ENCODE measurements at regions not wholly inside any gene's neighbourhood (a gene's known extent, or its start where the extent isn't known, plus 50 kb on each side); places are given as distances from the start of the nearest gene placed in this dataset.
"Not testable (repeated sequence)": the region's sequence is repeated elsewhere in the genome, so short reads cannot be mapped to it uniquely, and the experiment has no call there.

DNA sequence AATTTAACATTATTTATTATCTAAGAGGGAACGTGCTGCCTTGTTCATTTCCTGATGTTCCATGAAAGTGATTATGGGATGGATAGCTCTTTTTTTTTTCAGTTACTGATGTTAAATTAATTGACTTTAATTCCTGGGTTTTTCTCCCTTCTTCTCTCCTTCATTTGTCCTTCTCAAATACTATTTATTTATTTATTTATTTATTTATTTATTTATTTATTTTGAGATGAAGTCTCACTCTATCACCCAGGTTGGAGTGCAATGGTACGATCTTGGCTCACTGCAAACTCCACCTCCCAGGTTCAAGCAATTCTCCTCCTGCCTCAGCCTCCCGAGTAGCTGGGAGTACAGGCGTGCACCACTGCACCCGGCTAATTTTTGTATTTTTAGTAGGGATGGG is 127.4 kb upstream of the KIF5B start:
- not testable (repeated sequence) for H3K36me3 Mint-ChIP-seq (ENCODE audit: insufficient read depth); H3K4me1 Mint-ChIP-seq (ENCODE audit: low read depth); H3K9me3 Mint-ChIP-seq; H3K4me3 Mint-ChIP-seq; ATAC-seq; H3K27me3 Mint-ChIP-seq (ENCODE audit: low read depth); DNase-seq

- no peaks in the 10 kb centered on the region for H3K36me3 Mint-ChIP-seq (ENCODE audit: insufficient read depth)
Measured at GRCh38 chr10:32182476-32182875, 126.3 kb upstream of the KIF5B start.

GRCh38 chr10:32180390-32181280 is 124.4 kb upstream of the KIF5B start:
- H3K9me3 Mint-ChIP-seq = no peaks in the 10 kb centered on the region
- DNase-seq = no peak
- H3K4me1 Mint-ChIP-seq (ENCODE audit: low read depth) = no peaks in the 10 kb centered on the region
- no peaks in the 10 kb centered on the region for H3K36me3 Mint-ChIP-seq (ENCODE audit: insufficient read depth)
- no peak for ATAC-seq
- no peaks in the 10 kb centered on the region for H3K27me3 Mint-ChIP-seq (ENCODE audit: low read depth)
- no peak overlapping the region for H3K4me3 Mint-ChIP-seq

More at GRCh38 chr10:32182476-32182875, 126.3 kb upstream of the KIF5B start:
- H3K4me1 Mint-ChIP-seq (ENCODE audit: low read depth) = no peaks in the 10 kb centered on the region
- H3K4me3 Mint-ChIP-seq = no peak overlapping the region
- ATAC-seq (no peak), DNase-seq (no peak)
- H3K27me3 Mint-ChIP-seq (ENCODE audit: low read depth) = no peaks in the 10 kb centered on the region
- no peaks in the 10 kb centered on the region for H3K9me3 Mint-ChIP-seq

- H3K9me3 Mint-ChIP-seq = no peaks in the 10 kb centered on the region
- H3K4me1 Mint-ChIP-seq (ENCODE audit: low read depth) = no peaks in the 10 kb centered on the region
- H3K36me3 Mint-ChIP-seq (ENCODE audit: insufficient read depth) = no peaks in the 10 kb centered on the region
- H3K4me3 Mint-ChIP-seq = no peak overlapping the region
- DNase-seq = no peak
- no peak for ATAC-seq
- no peaks in the 10 kb centered on the region for H3K27me3 Mint-ChIP-seq (ENCODE audit: low read depth)
Measured at GRCh38 chr10:32179836-32180235, 123.6 kb upstream of the KIF5B start.

DNA sequence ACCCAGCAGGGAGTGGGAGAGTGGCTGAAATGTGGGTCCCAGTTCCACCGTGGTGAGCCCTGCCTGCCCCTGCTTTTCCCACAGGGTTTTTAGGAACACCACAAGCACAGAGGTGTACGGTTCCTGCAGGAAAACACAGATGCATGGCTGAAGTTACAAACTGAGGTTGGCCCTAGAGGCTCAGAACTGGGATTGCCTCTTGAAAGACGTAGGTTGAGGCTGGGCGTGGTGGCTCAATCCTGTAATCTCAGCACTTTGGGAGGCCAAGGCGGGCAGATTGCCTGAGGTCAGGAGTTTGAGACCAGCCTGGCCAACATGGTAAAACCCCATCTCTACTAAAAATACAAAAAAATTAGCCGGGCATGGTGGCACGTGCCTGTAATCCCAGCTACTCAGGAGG is 121.4 kb upstream of the KIF5B start:
- DNase-seq; H3K9me3 Mint-ChIP-seq; ATAC-seq; H3K4me1 Mint-ChIP-seq (ENCODE audit: low read depth); H3K27me3 Mint-ChIP-seq (ENCODE audit: low read depth); H3K36me3 Mint-ChIP-seq (ENCODE audit: insufficient read depth); H3K4me3 Mint-ChIP-seq: not testable (repeated sequence)

- no peaks in the 10 kb centered on the region for H3K9me3 Mint-ChIP-seq
- no peak for ATAC-seq
- H3K4me3 Mint-ChIP-seq = no peak overlapping the region
- H3K36me3 Mint-ChIP-seq (ENCODE audit: insufficient read depth) = no peaks in the 10 kb centered on the region
- DNase-seq = no peak
- H3K4me1 Mint-ChIP-seq (ENCODE audit: low read depth) = no peaks in the 10 kb centered on the region
- H3K27me3 Mint-ChIP-seq (ENCODE audit: low read depth) = peaks cover 2% of the 10 kb centered on the region
Measured at GRCh38 chr10:32175629-32176028, 119.4 kb upstream of the KIF5B start.

DNA sequence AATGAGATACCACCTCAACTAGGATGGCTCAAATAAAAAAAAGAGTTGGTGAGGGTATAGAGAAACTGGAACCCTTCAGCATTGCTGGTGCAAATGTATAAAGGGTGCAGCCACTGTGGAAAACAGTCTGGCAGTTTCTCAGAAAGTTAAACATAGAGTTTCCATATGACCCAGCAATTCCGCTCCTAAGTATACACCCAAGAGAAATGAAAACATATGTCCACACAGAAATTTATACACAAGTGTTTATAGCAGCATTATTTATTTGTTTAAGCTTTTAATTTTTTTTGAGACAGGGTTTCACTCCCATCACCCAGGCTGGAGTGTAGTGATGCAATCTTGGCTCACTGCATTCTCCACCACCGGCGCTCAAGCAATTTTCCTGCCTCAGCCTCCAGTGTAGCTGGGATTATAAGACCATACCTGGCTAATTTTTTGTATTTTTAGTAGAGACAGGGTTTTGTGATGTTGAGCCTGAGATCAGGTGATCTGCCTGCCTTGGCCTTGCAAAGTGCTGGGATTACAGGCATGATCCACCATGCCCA is 118.2 kb upstream of the KIF5B start:
- H3K36me3 Mint-ChIP-seq (ENCODE audit: insufficient read depth) = no peaks in the 10 kb centered on the region
- ATAC-seq = no peak

GRCh38 chr10:32171204-32171603 is 115.0 kb upstream of the KIF5B start:
- H3K9me3 Mint-ChIP-seq = no peaks in the 10 kb centered on the region
- DNase-seq (no peak), ATAC-seq (no peak)
- H3K27me3 Mint-ChIP-seq (ENCODE audit: low read depth) = peaks cover 8% of the 10 kb centered on the region
- no peak overlapping the region for H3K4me3 Mint-ChIP-seq
- H3K36me3 Mint-ChIP-seq (ENCODE audit: insufficient read depth) = no peaks in the 10 kb centered on the region
- no peaks in the 10 kb centered on the region for H3K4me1 Mint-ChIP-seq (ENCODE audit: low read depth)

More for the DNA sequence above, 118.2 kb upstream of the KIF5B start:
- H3K9me3 Mint-ChIP-seq = no peaks in the 10 kb centered on the region
- H3K4me3 Mint-ChIP-seq = no peak overlapping the region
- no peak for DNase-seq
- no peaks in the 10 kb centered on the region for H3K4me1 Mint-ChIP-seq (ENCODE audit: low read depth)
- peaks cover 7% of the 10 kb centered on the region for H3K27me3 Mint-ChIP-seq (ENCODE audit: low read depth)

DNA sequence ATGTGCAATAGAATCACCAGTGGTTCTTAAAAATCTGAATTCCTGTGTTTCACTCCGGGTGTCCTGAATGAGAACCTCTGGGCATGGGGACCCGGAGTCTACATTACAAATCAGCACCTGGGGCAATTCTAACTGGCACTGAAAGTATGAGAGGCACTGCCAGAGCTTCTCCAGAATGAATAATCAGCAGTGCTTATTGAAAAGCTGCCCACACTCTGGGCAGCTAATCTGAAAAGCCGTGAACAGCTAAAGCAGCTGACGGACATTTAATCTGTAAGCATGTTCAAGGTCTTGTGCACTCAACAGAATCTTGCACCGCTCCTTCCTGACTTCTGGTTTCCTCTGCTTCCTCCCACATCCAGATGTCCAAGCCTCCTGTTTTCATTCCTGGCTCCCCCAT is 113.3 kb upstream of the KIF5B start:
- Mint-ChIP-seq H3K27me3 (ENCODE audit: low read depth) (peaks cover 8% of the 10 kb centered on the region), H3K9me3 (no peaks in the 10 kb centered on the region), H3K4me3 (no peak overlapping the region), H3K4me1 (ENCODE audit: low read depth) (no peaks in the 10 kb centered on the region), H3K36me3 (ENCODE audit: insufficient read depth) (no peaks in the 10 kb centered on the region)
- ATAC-seq = no peak
- no peak for DNase-seq

DNA sequence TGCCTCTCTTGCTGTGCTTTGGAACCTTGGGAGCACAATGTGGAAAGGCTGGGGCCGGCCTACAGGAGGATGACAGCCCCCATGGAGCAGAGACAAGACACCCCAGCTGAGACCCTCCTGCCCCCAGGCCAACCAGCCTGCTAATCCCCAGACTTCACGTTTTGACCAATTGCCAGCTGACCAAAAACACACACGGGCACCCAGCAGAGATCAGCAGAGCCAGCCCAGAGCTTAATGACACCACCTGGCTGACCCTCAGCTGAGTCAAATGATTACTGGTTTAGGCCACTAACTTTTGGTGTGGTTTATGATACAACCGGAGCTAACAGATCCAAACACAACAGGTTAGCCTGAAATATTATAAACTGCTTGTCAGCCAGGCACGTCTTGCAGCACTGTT is 111.2 kb upstream of the KIF5B start:
- DNase-seq (no peak), ATAC-seq (no peak)
- no peaks in the 10 kb centered on the region for H3K4me1 Mint-ChIP-seq (ENCODE audit: low read depth)
- no peak overlapping the region for H3K4me3 Mint-ChIP-seq
- H3K36me3 Mint-ChIP-seq (ENCODE audit: insufficient read depth) = no peaks in the 10 kb centered on the region
- peaks cover 7% of the 10 kb centered on the region for H3K27me3 Mint-ChIP-seq (ENCODE audit: low read depth)
- H3K9me3 Mint-ChIP-seq = no peaks in the 10 kb centered on the region

DNA sequence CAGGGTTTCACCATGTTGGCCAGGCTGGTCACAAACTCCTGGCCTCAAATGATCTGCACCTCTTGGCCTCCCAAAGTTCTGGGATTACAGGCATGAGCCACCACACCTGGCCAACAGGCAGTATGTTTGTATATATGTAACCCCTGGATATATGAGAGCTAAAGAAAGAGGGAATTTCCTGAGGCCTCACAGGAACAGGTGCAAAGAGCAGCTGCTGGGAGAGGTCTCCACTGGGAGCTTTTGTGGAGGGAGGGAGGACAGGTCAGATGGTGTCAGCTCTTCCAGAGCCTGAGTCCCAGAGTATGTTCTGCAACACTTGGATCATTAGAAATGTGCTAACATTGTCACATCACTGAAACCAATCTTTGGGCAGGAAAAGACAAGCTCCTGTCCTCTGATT is 110.1 kb upstream of the KIF5B start:
- ATAC-seq = no peak
- DNase-seq = no peak
- H3K36me3 Mint-ChIP-seq (ENCODE audit: insufficient read depth) = no peaks in the 10 kb centered on the region
- H3K27me3 Mint-ChIP-seq (ENCODE audit: low read depth) = peaks cover 7% of the 10 kb centered on the region
- no peaks in the 10 kb centered on the region for H3K4me1 Mint-ChIP-seq (ENCODE audit: low read depth)
- H3K4me3 Mint-ChIP-seq = no peak overlapping the region
- no peaks in the 10 kb centered on the region for H3K9me3 Mint-ChIP-seq

DNA sequence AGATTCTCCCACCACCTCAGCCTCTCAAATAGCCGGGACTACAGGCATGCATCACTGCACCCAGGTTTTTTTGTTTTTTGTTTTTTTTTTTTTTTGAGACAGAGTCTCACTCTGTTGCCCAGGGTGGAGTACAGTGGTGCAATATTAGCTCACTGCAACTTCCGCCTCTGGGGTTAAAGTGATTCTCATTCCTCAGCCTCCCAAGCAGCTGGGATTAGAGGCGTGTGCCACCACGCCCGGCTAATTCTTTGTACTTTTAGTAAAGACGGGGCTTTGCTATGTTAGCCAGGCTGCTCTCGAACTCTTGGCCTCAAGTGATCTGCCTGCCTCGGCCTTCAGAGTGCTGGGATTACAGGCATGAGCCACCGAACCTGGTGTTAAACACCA is 107.5 kb upstream of the KIF5B start:
- H3K4me1 Mint-ChIP-seq (ENCODE audit: low read depth) = no peaks in the 10 kb centered on the region
- H3K4me3 Mint-ChIP-seq = no peak overlapping the region
- no peaks in the 10 kb centered on the region for H3K36me3 Mint-ChIP-seq (ENCODE audit: insufficient read depth)
- ATAC-seq = no peak
- peaks cover 2% of the 10 kb centered on the region for H3K27me3 Mint-ChIP-seq (ENCODE audit: low read depth)
- no peak for DNase-seq
- H3K9me3 Mint-ChIP-seq = no peaks in the 10 kb centered on the region

DNA sequence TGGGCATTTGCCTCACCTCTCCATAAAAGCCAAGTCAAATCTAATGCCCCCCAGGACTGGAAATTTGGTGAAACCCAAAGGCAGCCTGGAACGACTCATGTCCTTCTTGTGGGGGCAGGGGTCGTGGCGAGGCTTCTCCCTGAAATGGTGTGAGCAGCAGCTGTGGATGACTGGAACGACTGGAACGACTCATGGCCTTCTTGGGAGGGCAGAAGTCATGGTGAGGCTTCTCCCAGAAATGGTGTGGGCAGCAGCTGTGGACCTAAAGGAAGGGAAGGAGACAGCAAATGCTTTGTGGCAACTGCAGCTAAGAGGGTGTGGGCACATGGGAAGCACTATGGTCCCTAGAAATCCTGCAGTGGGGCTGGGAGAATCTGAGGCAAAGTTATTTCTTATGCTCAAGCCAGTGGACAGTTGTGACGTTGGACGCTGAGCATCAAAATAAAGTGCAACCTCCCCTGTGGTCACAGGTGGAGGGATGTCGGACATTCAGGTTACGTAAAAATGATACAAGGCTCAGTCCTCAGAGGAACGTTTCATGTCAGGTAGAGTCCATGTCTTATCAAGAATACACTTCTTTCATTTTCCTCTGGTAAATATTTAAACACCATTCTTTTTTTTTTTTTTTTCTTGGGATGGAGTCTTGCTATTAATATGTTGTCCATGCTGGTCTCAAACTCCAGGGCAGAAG is 107.0 kb upstream of the KIF5B start:
- Mint-ChIP-seq H3K4me3 (no peak overlapping the region), H3K36me3 (ENCODE audit: insufficient read depth) (no peaks in the 10 kb centered on the region), H3K9me3 (no peaks in the 10 kb centered on the region), H3K27me3 (ENCODE audit: low read depth) (peaks cover 2% of the 10 kb centered on the region), H3K4me1 (ENCODE audit: low read depth) (no peaks in the 10 kb centered on the region)
- ATAC-seq (no peak), DNase-seq (no peak)

DNA sequence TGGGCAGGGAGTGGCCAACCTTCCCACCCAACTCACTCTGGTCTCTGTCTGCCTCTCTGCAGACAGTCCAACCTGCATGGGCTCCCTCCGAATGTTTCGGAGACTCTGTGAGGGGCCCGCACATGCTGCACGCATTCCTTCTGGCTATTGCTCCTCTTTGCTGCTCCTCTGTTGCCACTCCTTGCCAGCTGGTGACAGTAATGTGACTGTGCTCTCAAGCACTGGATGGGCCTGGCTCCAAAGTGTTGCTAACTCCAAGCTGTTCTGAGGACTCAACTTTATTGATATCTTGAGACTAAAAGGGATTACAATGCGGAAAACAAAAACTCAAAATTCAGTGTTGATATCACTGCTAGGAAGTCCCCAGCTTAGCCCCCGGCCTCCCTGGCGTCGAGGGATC is 105.4 kb upstream of the KIF5B start:
- Mint-ChIP-seq H3K9me3 (no peaks in the 10 kb centered on the region), H3K4me1 (ENCODE audit: low read depth) (no peaks in the 10 kb centered on the region), H3K27me3 (ENCODE audit: low read depth) (no peaks in the 10 kb centered on the region), H3K4me3 (no peak overlapping the region), H3K36me3 (ENCODE audit: insufficient read depth) (no peaks in the 10 kb centered on the region)
- DNase-seq (no peak), ATAC-seq (no peak)

- no peak for DNase-seq
- Mint-ChIP-seq H3K9me3 (no peaks in the 10 kb centered on the region), H3K36me3 (ENCODE audit: insufficient read depth) (no peaks in the 10 kb centered on the region), H3K4me1 (ENCODE audit: low read depth) (no peaks in the 10 kb centered on the region), H3K27me3 (ENCODE audit: low read depth) (no peaks in the 10 kb centered on the region), H3K4me3 (no peak overlapping the region)
- no peak for ATAC-seq
Measured at GRCh38 chr10:32160864-32161263, 104.6 kb upstream of the KIF5B start.
